Sciatic nerve (tissue), 2 donors: ENCODE measurements at regions not wholly inside any gene's neighbourhood (a gene's known extent, or its start where the extent isn't known, plus 50 kb on each side); places are given as distances from the start of the nearest gene placed in this dataset.

Experiments
- ATAC-seq: fragments of 200-7000 bp; cut with Tn5 transposase; one replicate; pipeline ENCODE4 v1.9.1; 2020; ENCODE audit warnings: mild to moderate bottlenecking, moderate library complexity
- DNase-seq: peaks from one replicate; pipeline ENCODE4 v3.0.0-alpha.2; 2020; ENCODE audit warnings: low spot score
- intact Hi-C: fragments of 100-400 bp; cut with DNase I; formaldehyde crosslinking; loops from one replicate; pipeline ENCODE4 v1.14.2; 2022
- donor health status: DM: no; HTN: no; CAD: no.
- donor health status: DM: no; HTN: no; CAD: no.

DNA sequence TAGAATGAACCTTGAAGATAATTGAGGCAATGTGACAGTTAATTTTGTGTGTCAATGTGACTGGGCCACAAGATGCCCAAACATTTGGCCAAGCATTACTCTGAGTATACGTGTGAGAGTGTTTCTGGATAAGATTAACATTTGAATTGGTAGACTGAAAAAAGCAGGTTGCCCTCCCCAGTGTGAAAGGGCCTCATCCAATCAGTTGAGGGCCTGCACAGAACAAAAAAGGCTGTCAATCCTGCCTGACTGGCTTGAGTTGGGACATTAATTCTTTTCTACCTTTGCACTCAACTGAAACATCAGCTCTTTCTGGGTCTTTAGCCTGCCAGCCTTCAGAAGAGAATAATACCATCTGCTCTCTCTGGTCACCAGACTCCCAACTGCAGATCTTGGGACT, 56.6 kb upstream of the PDE1C start:
- no peak for DNase-seq
- intact Hi-C loops: no loop called here
- ATAC-seq: no peak
